ENCODE measurements at regions not wholly inside any gene's neighbourhood (a gene's known extent, or its start where the extent isn't known, plus 50 kb on each side); places are given as distances from the start of the nearest gene placed in this dataset.

GRCh38 chr1:221157026-221157761, 278.0 kb downstream of the HLX start (continued):
- no peak for TF ChIP-seq ZNF687 (IDR thresholded peaks at IDR 0.05)
- no peak for TF ChIP-seq ETV6 (conservative IDR thresholded peaks at IDR 0.05 in 1 of 2, IDR thresholded peaks at IDR 0.05 in 1 of 2; ENCODE audit: borderline replicate concordance in 1 of 2, low read depth in 1 of 2)
- TF ChIP-seq TARDBP (IDR thresholded peaks at IDR 0.05; ENCODE audit: borderline replicate concordance), result no peak
- TF ChIP-seq SREBF2 (IDR thresholded peaks at IDR 0.05; ENCODE audit: low read length), result no peak
- TF ChIP-seq MXI1 (IDR thresholded peaks at IDR 0.05; ENCODE audit: low read depth, low read length), result no peak
- no peak for TF ChIP-seq REST (IDR thresholded peaks at IDR 0.05; ENCODE audit: low read depth, low read length)
- peak; percentile 96 for TF ChIP-seq DPF2 (IDR thresholded peaks at IDR 0.05)
- TF ChIP-seq, protein P1, sequence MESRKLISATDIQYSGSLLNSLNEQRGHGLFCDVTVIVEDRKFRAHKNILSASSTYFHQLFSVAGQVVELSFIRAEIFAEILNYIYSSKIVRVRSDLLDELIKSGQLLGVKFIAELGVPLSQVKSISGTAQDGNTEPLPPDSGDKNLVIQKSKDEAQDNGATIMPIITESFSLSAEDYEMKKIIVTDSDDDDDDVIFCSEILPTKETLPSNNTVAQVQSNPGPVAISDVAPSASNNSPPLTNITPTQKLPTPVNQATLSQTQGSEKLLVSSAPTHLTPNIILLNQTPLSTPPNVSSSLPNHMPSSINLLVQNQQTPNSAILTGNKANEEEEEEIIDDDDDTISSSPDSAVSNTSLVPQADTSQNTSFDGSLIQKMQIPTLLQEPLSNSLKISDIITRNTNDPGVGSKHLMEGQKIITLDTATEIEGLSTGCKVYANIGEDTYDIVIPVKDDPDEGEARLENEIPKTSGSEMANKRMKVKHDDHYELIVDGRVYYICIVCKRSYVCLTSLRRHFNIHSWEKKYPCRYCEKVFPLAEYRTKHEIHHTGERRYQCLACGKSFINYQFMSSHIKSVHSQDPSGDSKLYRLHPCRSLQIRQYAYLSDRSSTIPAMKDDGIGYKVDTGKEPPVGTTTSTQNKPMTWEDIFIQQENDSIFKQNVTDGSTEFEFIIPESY (IDR thresholded peaks at IDR 0.05), result no peak
- TF ChIP-seq, protein P2, sequence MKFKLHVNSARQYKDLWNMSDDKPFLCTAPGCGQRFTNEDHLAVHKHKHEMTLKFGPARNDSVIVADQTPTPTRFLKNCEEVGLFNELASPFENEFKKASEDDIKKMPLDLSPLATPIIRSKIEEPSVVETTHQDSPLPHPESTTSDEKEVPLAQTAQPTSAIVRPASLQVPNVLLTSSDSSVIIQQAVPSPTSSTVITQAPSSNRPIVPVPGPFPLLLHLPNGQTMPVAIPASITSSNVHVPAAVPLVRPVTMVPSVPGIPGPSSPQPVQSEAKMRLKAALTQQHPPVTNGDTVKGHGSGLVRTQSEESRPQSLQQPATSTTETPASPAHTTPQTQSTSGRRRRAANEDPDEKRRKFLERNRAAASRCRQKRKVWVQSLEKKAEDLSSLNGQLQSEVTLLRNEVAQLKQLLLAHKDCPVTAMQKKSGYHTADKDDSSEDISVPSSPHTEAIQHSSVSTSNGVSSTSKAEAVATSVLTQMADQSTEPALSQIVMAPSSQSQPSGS (IDR thresholded peaks at IDR 0.05; ENCODE audit: low read length), result peak; percentile 77
- TF ChIP-seq SIN3A (IDR thresholded peaks at IDR 0.05; ENCODE audit: low read depth, low read length), result no peak
- no peak for TF ChIP-seq CHD1 (IDR thresholded peaks at IDR 0.05; ENCODE audit: low read depth, low read length)
- peak; percentile 32; the same call in 1 of the 2 replicates for TF ChIP-seq JUND (IDR thresholded peaks at IDR 0.05; ENCODE audit: low read depth, low read length)
- no peak for TF ChIP-seq POLR2AphosphoS5 (IDR thresholded peaks at IDR 0.05; ENCODE audit: low read length)
- TF ChIP-seq NRF1 (conservative IDR thresholded peaks at IDR 0.05; ENCODE audit: low read depth, low read length), result no peak
- TF ChIP-seq PML (IDR thresholded peaks at IDR 0.05; ENCODE audit: low read length), result no peak
- no peak for TF ChIP-seq FOS (IDR thresholded peaks at IDR 0.05; ENCODE audit: borderline replicate concordance, extremely low read depth, insufficient read length)
- TF ChIP-seq SMAD1 (IDR thresholded peaks at IDR 0.05; ENCODE audit: low read depth, partially characterized antibody), result no peak
- TF ChIP-seq ESRRA (IDR thresholded peaks at IDR 0.05; ENCODE audit: low read length), result no peak
- TF ChIP-seq CHD4 (IDR thresholded peaks at IDR 0.05), result no peak
- peak; percentile 91 for TF ChIP-seq SPI1 (IDR thresholded peaks at IDR 0.05; ENCODE audit: borderline replicate concordance, insufficient read depth, low read depth, low read length)
- no peak for TF ChIP-seq IKZF1 (conservative IDR thresholded peaks at IDR 0.05)
